HCT116 (cell line): ENCODE measurements at regions not wholly inside any gene's neighbourhood (a gene's known extent, or its start where the extent isn't known, plus 50 kb on each side); places are given as distances from the start of the nearest gene placed in this dataset.

ENCODE experiments used
- CEBPB ChIP-seq: IDR thresholded peaks from 2 replicates; pipeline ENCODE4 v1.6.1; 2012; ENCODE audit warnings: low read depth
- EZH2 ChIP-seq: fragments of 200-600 bp; sonication (generic); IDR thresholded peaks from 2 replicates; pipeline ENCODE4 v1.6.1; 2017; ENCODE audit warnings: antibody characterized with exemption, mixed run types
- EZH2phosphoT487 ChIP-seq: fragments of 200-600 bp; IDR thresholded peaks from 2 replicates; pipeline ENCODE4 v1.6.1; 2018; ENCODE audit warnings: antibody characterized with exemption, borderline replicate concordance
- JUND ChIP-seq: IDR thresholded peaks from 2 replicates; pipeline ENCODE4 v1.6.1; 2012
- POLR2AphosphoS5 ChIP-seq: IDR thresholded peaks from 2 replicates; pipeline ENCODE4 v1.6.1; 2011; ENCODE audit warnings: mild to moderate bottlenecking, low read depth, low read length, moderate library complexity
- SIN3A ChIP-seq: IDR thresholded peaks from 2 replicates; pipeline ENCODE4 v1.6.1; 2012; ENCODE audit warnings: low read depth
- SP1 ChIP-seq: IDR thresholded peaks from 2 replicates; pipeline ENCODE4 v1.6.1; 2012; ENCODE audit warnings: low read depth
- SRF ChIP-seq: IDR thresholded peaks from 2 replicates; pipeline ENCODE4 v1.6.1; 2012; ENCODE audit warnings: low read depth
- TF ChIP-seq, protein P1 (sequence below), 3 experiments: fragments of 200-600 bp in 1 of 3; sonication (generic) in 1 of 3; IDR thresholded peaks in 2 of 3; conservative IDR thresholded peaks in 1 of 3; 2 replicates each; pipeline ENCODE4 v1.5.1; 2012 to 2017; ENCODE audit warnings: low read depth in 2 of 3, low read length in 2 of 3, antibody characterized with exemption in 1 of 3, borderline replicate concordance in 1 of 3, control low read depth in 1 of 3, mild to moderate bottlenecking in 1 of 3, mixed read lengths in 1 of 3, mixed run types in 1 of 3, moderate library complexity in 1 of 3; ENCODE audit not compliant: insufficient read depth in 1 of 3
- TF ChIP-seq, protein P2 (sequence below): IDR thresholded peaks from 2 replicates; pipeline ENCODE4 v1.6.1; 2012; ENCODE audit warnings: low read depth
- TF ChIP-seq, protein P3 (sequence below): IDR thresholded peaks from 2 replicates; pipeline ENCODE4 v1.6.1; 2012

DNA sequence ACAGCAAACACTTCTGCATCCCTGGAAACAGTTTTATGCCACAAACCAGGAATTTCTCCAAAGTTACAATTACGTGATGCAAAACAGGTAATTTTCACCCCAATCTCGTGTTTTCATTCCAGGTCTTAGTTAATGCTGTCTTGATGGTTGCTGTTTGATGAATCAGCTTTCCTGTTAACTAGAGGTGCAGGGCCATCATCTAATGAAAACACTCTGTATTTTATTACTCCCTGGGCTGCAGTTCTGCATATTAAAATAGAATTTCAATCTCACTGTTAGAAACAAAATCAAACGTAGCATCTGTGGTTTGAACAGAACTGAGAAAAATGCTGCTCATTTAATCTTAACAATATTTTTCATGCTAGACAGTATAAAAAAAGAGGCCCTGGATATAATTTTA lies 129.4 kb downstream of the TUSC1 start:
- TF ChIP-seq EZH2 (no peak), SRF (no peak), CEBPB (no peak), SP1 (no peak), POLR2AphosphoS5 (no peak), SIN3A (no peak), EZH2phosphoT487 (no peak), JUND (no peak)
- TF ChIP-seq, protein P1, sequence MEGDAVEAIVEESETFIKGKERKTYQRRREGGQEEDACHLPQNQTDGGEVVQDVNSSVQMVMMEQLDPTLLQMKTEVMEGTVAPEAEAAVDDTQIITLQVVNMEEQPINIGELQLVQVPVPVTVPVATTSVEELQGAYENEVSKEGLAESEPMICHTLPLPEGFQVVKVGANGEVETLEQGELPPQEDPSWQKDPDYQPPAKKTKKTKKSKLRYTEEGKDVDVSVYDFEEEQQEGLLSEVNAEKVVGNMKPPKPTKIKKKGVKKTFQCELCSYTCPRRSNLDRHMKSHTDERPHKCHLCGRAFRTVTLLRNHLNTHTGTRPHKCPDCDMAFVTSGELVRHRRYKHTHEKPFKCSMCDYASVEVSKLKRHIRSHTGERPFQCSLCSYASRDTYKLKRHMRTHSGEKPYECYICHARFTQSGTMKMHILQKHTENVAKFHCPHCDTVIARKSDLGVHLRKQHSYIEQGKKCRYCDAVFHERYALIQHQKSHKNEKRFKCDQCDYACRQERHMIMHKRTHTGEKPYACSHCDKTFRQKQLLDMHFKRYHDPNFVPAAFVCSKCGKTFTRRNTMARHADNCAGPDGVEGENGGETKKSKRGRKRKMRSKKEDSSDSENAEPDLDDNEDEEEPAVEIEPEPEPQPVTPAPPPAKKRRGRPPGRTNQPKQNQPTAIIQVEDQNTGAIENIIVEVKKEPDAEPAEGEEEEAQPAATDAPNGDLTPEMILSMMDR (IDR thresholded peaks at IDR 0.05 in 2 of 3, conservative IDR thresholded peaks at IDR 0.05 in 1 of 3; ENCODE audit: borderline replicate concordance in 1 of 3, insufficient read depth in 1 of 3, low read depth in 2 of 3, low read length in 2 of 3), result no peak
- TF ChIP-seq, protein P2, sequence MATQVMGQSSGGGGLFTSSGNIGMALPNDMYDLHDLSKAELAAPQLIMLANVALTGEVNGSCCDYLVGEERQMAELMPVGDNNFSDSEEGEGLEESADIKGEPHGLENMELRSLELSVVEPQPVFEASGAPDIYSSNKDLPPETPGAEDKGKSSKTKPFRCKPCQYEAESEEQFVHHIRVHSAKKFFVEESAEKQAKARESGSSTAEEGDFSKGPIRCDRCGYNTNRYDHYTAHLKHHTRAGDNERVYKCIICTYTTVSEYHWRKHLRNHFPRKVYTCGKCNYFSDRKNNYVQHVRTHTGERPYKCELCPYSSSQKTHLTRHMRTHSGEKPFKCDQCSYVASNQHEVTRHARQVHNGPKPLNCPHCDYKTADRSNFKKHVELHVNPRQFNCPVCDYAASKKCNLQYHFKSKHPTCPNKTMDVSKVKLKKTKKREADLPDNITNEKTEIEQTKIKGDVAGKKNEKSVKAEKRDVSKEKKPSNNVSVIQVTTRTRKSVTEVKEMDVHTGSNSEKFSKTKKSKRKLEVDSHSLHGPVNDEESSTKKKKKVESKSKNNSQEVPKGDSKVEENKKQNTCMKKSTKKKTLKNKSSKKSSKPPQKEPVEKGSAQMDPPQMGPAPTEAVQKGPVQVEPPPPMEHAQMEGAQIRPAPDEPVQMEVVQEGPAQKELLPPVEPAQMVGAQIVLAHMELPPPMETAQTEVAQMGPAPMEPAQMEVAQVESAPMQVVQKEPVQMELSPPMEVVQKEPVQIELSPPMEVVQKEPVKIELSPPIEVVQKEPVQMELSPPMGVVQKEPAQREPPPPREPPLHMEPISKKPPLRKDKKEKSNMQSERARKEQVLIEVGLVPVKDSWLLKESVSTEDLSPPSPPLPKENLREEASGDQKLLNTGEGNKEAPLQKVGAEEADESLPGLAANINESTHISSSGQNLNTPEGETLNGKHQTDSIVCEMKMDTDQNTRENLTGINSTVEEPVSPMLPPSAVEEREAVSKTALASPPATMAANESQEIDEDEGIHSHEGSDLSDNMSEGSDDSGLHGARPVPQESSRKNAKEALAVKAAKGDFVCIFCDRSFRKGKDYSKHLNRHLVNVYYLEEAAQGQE, result no peak
- TF ChIP-seq, protein P3, sequence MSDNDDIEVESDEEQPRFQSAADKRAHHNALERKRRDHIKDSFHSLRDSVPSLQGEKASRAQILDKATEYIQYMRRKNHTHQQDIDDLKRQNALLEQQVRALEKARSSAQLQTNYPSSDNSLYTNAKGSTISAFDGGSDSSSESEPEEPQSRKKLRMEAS, result no peak
